PC-3 (cell line): ENCODE measurements at regions not wholly inside any gene's neighbourhood (a gene's known extent, or its start where the extent isn't known, plus 50 kb on each side); places are given as distances from the start of the nearest gene placed in this dataset.

ENCODE experiments used
- EZH2phosphoT487 ChIP-seq: fragments of 300-600 bp; sonication (generic); IDR thresholded peaks from 2 replicates; pipeline ENCODE4 v1.6.1; 2018; ENCODE audit warnings: mild to moderate bottlenecking, antibody characterized with exemption, low read length, borderline replicate concordance
- TF ChIP-seq, protein P1 (sequence below): fragments of 300-600 bp; sonication (generic); conservative IDR thresholded peaks from 2 replicates; pipeline ENCODE4 v1.5.1; 2017; ENCODE audit warnings: antibody characterized with exemption, low read depth, mild to moderate bottlenecking, low read length

DNA sequence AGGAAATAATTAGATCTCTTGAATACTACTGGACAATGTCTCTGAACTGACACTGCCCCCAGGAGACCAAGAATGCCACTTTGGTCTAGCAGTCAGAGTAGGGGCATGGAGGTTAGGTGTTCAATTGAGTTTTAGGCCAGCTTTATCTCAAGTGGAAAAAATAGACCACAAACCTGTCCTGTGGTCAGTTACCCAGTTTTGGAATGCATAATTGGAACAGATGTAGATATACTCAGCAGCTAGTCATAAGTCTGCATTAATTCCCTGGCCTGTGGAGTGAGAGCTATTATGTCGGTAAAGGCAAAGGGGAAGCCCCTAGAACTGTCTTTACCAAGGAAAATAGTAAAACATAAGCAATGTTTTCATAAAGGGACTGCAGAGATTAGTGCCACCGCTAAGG lies 587.7 kb downstream of the GLUD2 start:
- TF ChIP-seq, protein P1, sequence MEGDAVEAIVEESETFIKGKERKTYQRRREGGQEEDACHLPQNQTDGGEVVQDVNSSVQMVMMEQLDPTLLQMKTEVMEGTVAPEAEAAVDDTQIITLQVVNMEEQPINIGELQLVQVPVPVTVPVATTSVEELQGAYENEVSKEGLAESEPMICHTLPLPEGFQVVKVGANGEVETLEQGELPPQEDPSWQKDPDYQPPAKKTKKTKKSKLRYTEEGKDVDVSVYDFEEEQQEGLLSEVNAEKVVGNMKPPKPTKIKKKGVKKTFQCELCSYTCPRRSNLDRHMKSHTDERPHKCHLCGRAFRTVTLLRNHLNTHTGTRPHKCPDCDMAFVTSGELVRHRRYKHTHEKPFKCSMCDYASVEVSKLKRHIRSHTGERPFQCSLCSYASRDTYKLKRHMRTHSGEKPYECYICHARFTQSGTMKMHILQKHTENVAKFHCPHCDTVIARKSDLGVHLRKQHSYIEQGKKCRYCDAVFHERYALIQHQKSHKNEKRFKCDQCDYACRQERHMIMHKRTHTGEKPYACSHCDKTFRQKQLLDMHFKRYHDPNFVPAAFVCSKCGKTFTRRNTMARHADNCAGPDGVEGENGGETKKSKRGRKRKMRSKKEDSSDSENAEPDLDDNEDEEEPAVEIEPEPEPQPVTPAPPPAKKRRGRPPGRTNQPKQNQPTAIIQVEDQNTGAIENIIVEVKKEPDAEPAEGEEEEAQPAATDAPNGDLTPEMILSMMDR, result no peak
- TF ChIP-seq EZH2phosphoT487, result no peak
